GM12864 (cell line): ENCODE measurements at regions not wholly inside any gene's neighbourhood (a gene's known extent, or its start where the extent isn't known, plus 50 kb on each side); places are given as distances from the start of the nearest gene placed in this dataset.

Experiments
- DNase-seq: peaks from one replicate; pipeline ENCODE4 v3.0.0-alpha.2; 2011; ENCODE audit warnings: low read depth
- H3K4me3 ChIP-seq: 2 replicates; pipeline ENCODE4 v1.5.1; 2011; ENCODE audit warnings: mild to moderate bottlenecking, low read depth, low read length, control low read depth
- CTCF ChIP-seq: IDR thresholded peaks from 2 replicates; pipeline ENCODE4 v1.5.1; 2011; ENCODE audit warnings: low read depth, mild to moderate bottlenecking, moderate library complexity, low read length, control low read depth, inconsistent platforms; ENCODE audit errors: missing control alignments

DNA sequence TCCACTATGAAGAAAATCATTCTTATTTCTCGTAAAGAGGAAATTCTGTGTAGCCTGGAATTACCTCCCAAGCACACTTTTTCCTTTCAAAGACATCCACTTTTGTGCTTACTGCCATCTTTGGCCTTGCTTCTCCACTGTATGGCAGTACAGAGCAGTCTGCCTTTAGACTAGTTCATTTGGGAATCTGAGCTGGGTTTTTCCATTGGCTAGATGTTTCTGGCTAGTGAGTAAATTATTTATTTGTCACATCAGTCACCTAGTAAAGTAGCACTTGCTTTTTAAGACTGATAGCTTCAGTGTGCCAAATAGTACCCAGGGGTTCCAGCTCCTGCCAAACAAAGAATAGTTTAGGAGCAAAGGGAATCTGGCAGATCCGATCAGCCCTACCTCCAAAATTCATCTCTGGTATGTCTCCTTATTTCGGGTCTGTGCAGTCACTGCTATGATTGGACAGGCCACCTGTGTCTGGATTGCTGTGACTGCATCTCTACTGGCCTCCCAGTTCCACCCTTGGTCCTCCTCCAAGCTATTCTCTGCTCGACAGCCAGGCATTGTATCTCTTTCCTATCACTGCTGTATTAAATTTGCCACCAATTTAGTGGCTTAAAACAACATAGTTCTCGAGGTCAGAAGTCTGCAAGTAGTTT lies 97.6 kb downstream of the NUDT12 start:
- DNase-seq: no peak
- no peak for TF ChIP-seq CTCF

DNA sequence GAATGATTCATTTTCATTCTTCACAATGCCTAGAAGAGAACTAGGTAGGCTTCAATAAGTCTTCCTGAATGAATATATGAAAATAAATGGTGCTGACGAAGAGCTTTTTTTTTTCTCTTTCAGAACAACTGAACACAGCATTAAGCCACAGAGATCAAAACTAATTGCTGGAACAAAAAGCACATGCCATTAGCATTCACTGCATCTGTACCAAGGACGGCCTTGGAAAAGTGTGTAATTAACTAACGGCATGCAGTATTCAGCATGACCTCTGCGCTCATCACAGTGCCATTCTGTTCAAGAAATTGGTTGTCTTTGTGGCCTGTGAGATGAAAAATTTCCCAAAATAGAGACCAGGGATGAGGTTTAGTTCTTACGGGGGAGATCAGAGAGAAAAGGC lies 99.3 kb downstream of the NUDT12 start:
- no peak overlapping the region for H3K4me3 ChIP-seq
- no peak for TF ChIP-seq CTCF

More for the DNA sequence above, 97.6 kb downstream of the NUDT12 start:
- H3K4me3 ChIP-seq: no peak overlapping the region

GRCh38 chr5:103461243-103461642 lies 101.3 kb downstream of the NUDT12 start:
- TF ChIP-seq CTCF: no peak
- no peak for DNase-seq
- H3K4me3 ChIP-seq: no peak overlapping the region

More for the DNA sequence above, 99.3 kb downstream of the NUDT12 start:
- DNase-seq: no peak

- no peak overlapping the region for H3K4me3 ChIP-seq
- no peak for DNase-seq
- TF ChIP-seq CTCF: no peak
Measured at GRCh38 chr5:103458497-103459040, 104.0 kb downstream of the NUDT12 start.

DNA sequence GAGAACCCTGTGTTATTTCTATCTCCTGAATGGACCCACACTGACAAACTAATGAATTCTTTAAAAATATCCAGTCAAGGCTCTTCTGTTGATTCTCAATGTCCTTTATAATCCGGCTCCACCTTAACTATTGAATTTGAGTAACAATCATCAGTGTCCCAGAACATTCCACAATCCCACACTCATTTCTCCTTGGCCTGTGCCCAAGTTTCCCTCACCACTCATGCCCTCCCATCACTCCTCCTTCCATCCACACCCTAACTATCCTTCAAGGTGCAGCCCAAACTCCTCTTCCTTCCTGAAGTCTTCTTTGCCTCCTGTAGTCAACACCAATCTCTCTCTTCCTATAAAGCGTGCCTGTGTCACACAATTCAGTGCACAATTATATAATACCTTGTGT lies 106.1 kb downstream of the NUDT12 start:
- DNase-seq: no peak
- no peak for TF ChIP-seq CTCF

GRCh38 chr5:103455796-103456195 lies 106.8 kb downstream of the NUDT12 start:
- no peak overlapping the region for H3K4me3 ChIP-seq
- DNase-seq: no peak
- TF ChIP-seq CTCF: no peak

More for the DNA sequence above, 106.1 kb downstream of the NUDT12 start:
- no peak overlapping the region for H3K4me3 ChIP-seq

DNA sequence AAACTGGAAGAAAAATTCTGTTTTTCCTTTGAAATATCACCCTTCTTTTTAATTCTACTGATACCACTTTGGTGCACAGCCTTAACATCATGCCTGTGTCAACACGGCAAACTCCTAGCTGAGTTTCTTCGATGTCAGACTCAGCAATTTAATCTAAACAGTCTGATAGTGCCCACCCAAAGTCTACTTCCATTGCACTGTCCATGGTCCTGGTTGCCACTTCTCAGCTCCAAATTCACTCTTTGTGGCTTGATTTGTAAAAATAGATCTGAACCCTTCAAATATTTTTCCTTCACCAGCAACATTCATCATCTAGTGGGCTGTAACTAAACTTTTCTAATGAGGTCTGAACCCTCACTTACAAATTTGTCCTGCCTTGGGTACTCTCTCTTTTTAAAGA lies 107.8 kb downstream of the NUDT12 start:
- no peak for DNase-seq

More for the DNA sequence above, 107.8 kb downstream of the NUDT12 start:
- no peak overlapping the region for H3K4me3 ChIP-seq
- TF ChIP-seq CTCF: no peak
